GM12801 (cell line): ENCODE measurements at regions not wholly inside any gene's neighbourhood (a gene's known extent, or its start where the extent isn't known, plus 50 kb on each side); places are given as distances from the start of the nearest gene placed in this dataset.

Experiments
- TF ChIP-seq, protein P1 (sequence below): IDR thresholded peaks from one replicate; pipeline ENCODE4 v1.5.1; 2011; ENCODE audit warnings: control low read depth; ENCODE audit not compliant: insufficient read length; ENCODE audit errors: extremely low read depth

DNA sequence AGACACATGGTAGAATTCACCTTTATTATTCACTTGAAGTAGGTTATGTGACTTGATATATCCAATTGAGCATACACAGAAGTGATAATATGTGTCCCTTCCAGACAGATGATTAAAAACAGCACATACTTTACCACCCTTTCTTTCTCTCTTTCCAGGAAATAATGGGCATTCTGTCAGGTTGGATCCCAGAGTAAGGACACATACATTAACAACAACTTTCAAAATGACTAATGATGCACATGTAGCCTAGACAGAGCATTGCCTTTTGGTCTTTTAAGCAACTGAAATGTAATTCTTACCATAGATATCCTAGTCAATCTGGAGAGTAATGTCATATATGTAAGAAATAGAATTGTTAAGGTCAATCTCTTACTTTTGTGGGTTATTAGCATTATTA is 1748.7 kb downstream of the EFNA5 start:
- TF ChIP-seq, protein P1, sequence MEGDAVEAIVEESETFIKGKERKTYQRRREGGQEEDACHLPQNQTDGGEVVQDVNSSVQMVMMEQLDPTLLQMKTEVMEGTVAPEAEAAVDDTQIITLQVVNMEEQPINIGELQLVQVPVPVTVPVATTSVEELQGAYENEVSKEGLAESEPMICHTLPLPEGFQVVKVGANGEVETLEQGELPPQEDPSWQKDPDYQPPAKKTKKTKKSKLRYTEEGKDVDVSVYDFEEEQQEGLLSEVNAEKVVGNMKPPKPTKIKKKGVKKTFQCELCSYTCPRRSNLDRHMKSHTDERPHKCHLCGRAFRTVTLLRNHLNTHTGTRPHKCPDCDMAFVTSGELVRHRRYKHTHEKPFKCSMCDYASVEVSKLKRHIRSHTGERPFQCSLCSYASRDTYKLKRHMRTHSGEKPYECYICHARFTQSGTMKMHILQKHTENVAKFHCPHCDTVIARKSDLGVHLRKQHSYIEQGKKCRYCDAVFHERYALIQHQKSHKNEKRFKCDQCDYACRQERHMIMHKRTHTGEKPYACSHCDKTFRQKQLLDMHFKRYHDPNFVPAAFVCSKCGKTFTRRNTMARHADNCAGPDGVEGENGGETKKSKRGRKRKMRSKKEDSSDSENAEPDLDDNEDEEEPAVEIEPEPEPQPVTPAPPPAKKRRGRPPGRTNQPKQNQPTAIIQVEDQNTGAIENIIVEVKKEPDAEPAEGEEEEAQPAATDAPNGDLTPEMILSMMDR = no peak

DNA sequence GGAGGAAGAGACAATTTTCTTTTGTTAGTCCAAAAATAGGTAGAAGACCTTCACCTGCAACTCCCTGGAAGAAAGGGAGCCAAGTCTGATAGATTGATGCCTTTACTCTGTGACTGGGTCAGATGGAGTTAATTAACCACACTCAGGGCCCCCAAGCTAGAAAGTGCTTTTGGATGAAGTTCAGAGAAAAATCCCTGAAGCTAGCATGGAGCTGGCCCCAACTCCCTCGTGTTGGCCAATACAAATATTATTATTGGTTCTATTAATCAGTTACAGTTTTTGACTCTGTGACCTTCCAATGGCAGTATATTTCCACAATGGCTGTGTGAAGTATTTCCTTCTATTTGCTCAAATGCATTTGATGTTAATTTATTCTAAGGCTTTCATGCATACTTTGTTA is 1753.5 kb downstream of the EFNA5 start:
- TF ChIP-seq, protein P1 = no peak

DNA sequence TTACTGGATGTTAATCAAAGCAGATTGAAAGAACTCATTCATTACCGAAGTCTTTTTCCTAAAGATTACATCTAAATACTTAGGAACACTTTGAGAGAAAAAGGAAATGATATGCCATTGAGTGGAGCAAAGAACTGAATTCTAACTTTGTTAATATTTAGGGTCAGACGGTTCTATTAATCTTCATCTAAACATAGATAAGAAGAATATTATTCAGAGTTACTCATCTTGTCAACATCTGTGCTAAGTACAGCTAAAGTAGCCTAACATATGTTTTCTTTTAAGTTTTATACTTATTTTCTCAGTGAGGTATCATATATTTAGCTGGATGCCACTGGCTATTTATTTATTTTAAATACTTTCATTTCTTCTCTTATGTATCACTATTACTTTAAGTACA is 1763.7 kb downstream of the EFNA5 start:
- TF ChIP-seq, protein P1 = no peak

DNA sequence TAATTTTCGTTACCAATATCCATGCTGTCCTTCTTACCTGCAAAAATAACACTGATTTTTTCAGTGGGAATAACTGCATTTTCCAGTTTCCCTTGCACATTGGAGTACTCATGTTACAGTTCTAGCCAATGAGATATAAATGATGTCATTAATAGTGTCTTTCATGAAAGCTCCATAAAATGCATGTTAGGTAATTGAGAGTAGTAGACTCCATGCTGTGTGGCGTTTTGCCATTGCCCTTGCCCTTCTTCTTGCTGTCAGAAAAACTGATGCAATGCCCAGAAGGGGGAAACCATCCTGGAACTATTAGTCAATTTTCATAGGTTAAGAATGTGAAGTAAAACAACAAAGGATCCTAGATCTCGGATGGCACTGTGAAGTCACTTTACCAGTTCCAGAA is 1765.3 kb downstream of the EFNA5 start:
- TF ChIP-seq, protein P1 = no peak

DNA sequence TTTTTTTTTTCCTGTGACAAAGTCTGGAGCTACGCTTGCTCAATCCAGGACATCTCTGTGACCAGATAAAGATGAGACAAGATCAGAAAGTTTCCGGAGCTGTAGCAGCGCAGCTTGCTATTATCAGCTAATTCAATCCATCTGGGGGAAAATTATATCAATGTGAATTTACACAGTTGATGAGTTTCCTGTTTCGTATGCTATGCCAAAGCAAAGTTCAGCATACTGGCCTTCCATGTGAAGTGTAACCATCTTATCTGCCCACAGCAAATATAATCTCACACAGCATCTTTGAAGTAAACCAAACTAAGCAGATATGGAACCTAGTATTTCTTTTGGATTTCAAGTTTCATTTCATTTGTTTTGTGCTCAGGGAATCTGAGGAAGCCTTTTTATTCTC is 1767.7 kb downstream of the EFNA5 start:
- TF ChIP-seq, protein P1 = no peak

DNA sequence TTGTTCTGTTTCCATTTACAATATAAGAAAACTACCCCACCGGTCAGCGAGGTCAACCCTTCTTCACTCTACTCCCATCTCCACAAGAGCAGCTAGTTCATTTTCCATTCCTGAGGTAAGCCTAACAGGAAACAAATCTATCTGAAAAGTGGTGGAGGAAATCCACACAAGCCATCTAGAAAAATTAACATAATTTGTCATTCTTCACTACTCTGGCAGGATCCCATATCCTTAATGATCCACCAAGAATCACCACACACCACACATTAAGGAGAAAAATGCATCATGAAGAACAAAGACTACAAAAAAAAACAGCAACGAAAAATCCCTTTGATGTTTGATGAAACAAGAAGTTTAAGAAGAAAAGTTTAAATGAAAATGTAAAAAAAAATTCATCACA is 1771.0 kb downstream of the EFNA5 start:
- TF ChIP-seq, protein P1 = no peak

DNA sequence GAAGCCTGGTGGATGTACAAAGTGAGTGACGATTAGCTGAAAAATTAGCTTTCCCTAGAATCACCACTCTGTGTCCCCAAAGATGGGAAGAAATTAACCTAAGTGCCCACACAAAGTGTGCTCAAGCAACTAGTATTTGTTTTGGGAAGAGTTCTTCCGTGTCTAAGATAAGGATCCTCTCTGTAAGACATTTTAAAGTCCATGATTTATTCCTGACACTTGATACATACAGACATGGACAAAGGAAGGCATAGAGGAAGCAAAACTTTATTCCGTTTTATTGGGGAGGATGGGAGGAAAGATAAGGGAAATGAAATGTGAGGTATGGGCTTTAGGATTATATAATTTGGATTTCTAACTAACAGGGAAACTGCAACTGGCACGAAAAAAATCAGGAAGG is 1772.6 kb downstream of the EFNA5 start:
- TF ChIP-seq, protein P1 = no peak

DNA sequence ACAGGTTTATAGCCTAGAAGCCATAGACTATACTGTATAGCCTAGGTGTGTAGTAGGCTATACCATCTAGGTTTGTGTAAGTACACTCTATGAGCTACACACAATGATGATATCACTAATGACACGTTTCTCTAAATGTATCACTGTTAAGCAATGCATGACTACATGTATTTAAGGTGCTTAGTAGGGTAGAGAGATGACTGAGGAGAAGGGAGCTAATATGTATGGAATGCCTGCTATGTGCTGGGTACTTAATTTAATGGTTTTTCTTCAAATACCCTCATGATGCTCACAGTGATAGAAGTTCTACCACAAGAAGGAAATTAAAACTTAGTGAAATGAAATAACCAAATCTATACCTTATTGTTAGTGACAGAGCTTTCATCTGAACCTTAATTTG is 1785.5 kb downstream of the EFNA5 start:
- TF ChIP-seq, protein P1 = no peak
